SK-N-SH (cell line): ENCODE measurements at regions not wholly inside any gene's neighbourhood (a gene's known extent, or its start where the extent isn't known, plus 50 kb on each side); places are given as distances from the start of the nearest gene placed in this dataset.

Source experiments
- CTCF ChIA-PET: fragments of 300-600, 350-600 bp; formaldehyde crosslinking; extraction: SDS; loops from one replicate; lab custom pipeline; 2021; lab: Yijun Ruan, JAX
- POLR2A ChIA-PET: fragments of 350-600 bp; sonication (Branson Sonifier 250); formaldehyde crosslinking; extraction: SDS; loops from one replicate; lab custom pipeline; 2020; ENCODE audit warnings: antibody characterized with exemption, inconsistent platforms; lab: Yijun Ruan, JAX
- DNase-seq: peaks from one replicate; pipeline ENCODE4 v3.0.0; 2012
- H2AFZ ChIP-seq: fragments of 200-600 bp; sonication (generic); 2 replicates; pipeline ENCODE4 v1.8.1; 2016; ENCODE audit warnings: antibody characterized with exemption, mild to moderate bottlenecking, low read depth
- H3F3A ChIP-seq: fragments of 200-600 bp; sonication (generic); replicated peaks from 2 replicates; pipeline ENCODE3; 2016; ENCODE audit warnings: antibody characterized with exemption, mild to moderate bottlenecking; ENCODE audit not compliant: insufficient read depth
- H3K27ac ChIP-seq, 2 experiments: fragments of 200-500 bp in 1 of 2; fragments of 200-600 bp in 1 of 2; sonication (Bioruptor generic) in 1 of 2; sonication (generic), shearing (Covaris generic) in 1 of 2; 2 replicates each; pipeline versions ENCODE4 v1.5.1 to v1.6.1; 2014 to 2016; ENCODE audit warnings: low read depth in 2 of 2, inconsistent platforms in 1 of 2, low read length in 1 of 2, mild to moderate bottlenecking in 1 of 2, mixed read lengths in 1 of 2
- H3K27me3 ChIP-seq: fragments of 200-600 bp; sonication (generic), shearing (Covaris generic); 2 replicates; pipeline ENCODE4 v1.6.1; 2016; ENCODE audit warnings: mixed run types; ENCODE audit not compliant: insufficient read depth
- H3K36me3 ChIP-seq, 2 experiments: fragments of 200-500 bp in 1 of 2; fragments of 200-600 bp in 1 of 2; sonication (Bioruptor generic) in 1 of 2; sonication (generic) in 1 of 2; replicated peaks in 1 of 2; 2 replicates each; pipeline versions ENCODE3 to v1.5.1; 2014 to 2016; ENCODE audit warnings: low read length in 1 of 2, mild to moderate bottlenecking in 1 of 2; ENCODE audit not compliant: insufficient read depth in 2 of 2, control insufficient read depth in 1 of 2
- H3K4me1 ChIP-seq, 2 experiments: fragments of 200-500 bp in 1 of 2; fragments of 200-600 bp in 1 of 2; sonication (Bioruptor generic) in 1 of 2; sonication (generic), shearing (Covaris generic) in 1 of 2; 2 replicates each; pipeline versions ENCODE4 v1.5.1 to v1.6.1; 2014 to 2016; ENCODE audit warnings: low read depth in 1 of 2, low read length in 1 of 2, mixed run types in 1 of 2; ENCODE audit not compliant: insufficient read depth in 2 of 2, control insufficient read depth in 1 of 2
- H3K4me2 ChIP-seq: fragments of 200-600 bp; sonication (generic), shearing (Covaris generic); 2 replicates; pipeline ENCODE4 v1.6.1; 2017; ENCODE audit warnings: mixed run types
- H3K4me3 ChIP-seq, 2 experiments: fragments of 200-500 bp in 1 of 2; fragments of 200-600 bp in 1 of 2; sonication (Bioruptor generic) in 1 of 2; sonication (generic), shearing (Covaris generic) in 1 of 2; 2 replicates each; pipeline versions ENCODE4 v1.5.1 to v1.8.1; 2014 to 2016; ENCODE audit warnings: low read depth in 2 of 2, inconsistent platforms in 1 of 2, low read length in 1 of 2, mild to moderate bottlenecking in 1 of 2, mixed read lengths in 1 of 2, moderate library complexity in 1 of 2
- H3K79me2 ChIP-seq: fragments of 200-600 bp; sonication (generic); 2 replicates; pipeline ENCODE4 v1.8.1; 2017; ENCODE audit warnings: mild to moderate bottlenecking; ENCODE audit not compliant: insufficient read depth
- H3K9ac ChIP-seq: fragments of 200-600 bp; sonication (generic); 2 replicates; pipeline ENCODE4 v1.6.1; 2017; ENCODE audit warnings: mixed run types
- H3K9me2 ChIP-seq: fragments of 200-600 bp; sonication (generic); 2 replicates; pipeline ENCODE4 v1.6.1; 2017; ENCODE audit warnings: mixed run types
- H3K9me3 ChIP-seq: fragments of 200-600 bp; sonication (generic); 2 replicates; pipeline ENCODE4 v1.6.1; 2017; ENCODE audit warnings: mixed run types, mild to moderate bottlenecking, moderate library complexity
- H4K20me1 ChIP-seq: fragments of 200-600 bp; sonication (generic); 2 replicates; pipeline ENCODE4 v1.6.1; 2017; ENCODE audit warnings: mild to moderate bottlenecking, mixed run types; ENCODE audit not compliant: insufficient read depth
- CHD2 ChIP-seq: fragments of 150-350 bp; IDR thresholded peaks from 2 replicates; pipeline ENCODE4 v1.6.1; 2018; ENCODE audit warnings: low read length; ENCODE audit not compliant: partially characterized antibody
- ELF1 ChIP-seq: IDR thresholded peaks from 2 replicates; pipeline ENCODE4 v1.4.0; 2012
- EP300 ChIP-seq, 2 experiments: IDR thresholded peaks; 2 replicates each; pipeline versions ENCODE4 v1.4.0 to v1.6.1; 2012; ENCODE audit warnings: borderline replicate concordance in 1 of 2, low read depth in 1 of 2, low read length in 1 of 2
- EZH2phosphoT487 ChIP-seq: fragments of 200-600 bp; sonication (generic); IDR thresholded peaks from 2 replicates; pipeline ENCODE4 v1.6.1; 2017; ENCODE audit warnings: low read depth, mixed run types, mild to moderate bottlenecking, antibody characterized with exemption, moderate library complexity, borderline replicate concordance
- FOXM1 ChIP-seq: IDR thresholded peaks from 2 replicates; pipeline ENCODE4 v1.4.0; 2012; ENCODE audit warnings: low read depth, mild to moderate bottlenecking
- MAX ChIP-seq: IDR thresholded peaks from 2 replicates; pipeline ENCODE4 v1.4.0; 2012; ENCODE audit warnings: low read depth
- MEF2A ChIP-seq: IDR thresholded peaks from 2 replicates; pipeline ENCODE4 v1.4.0; 2012; ENCODE audit warnings: low read depth, borderline replicate concordance
- NFIC ChIP-seq: IDR thresholded peaks from 2 replicates; pipeline ENCODE4 v1.4.0; 2012; ENCODE audit warnings: borderline replicate concordance
- NRF1 ChIP-seq: IDR thresholded peaks from 2 replicates; pipeline ENCODE4 v1.6.1; 2012; ENCODE audit warnings: low read depth, mild to moderate bottlenecking, low read length
- RAD21 ChIP-seq: IDR thresholded peaks from 2 replicates; pipeline ENCODE4 v1.6.1; 2012; ENCODE audit warnings: mild to moderate bottlenecking, low read length
- RCOR1 ChIP-seq: fragments of 150-350 bp; IDR thresholded peaks from 2 replicates; pipeline ENCODE4 v1.6.1; 2017; ENCODE audit warnings: antibody characterized with exemption, low read length
- REST ChIP-seq: IDR thresholded peaks from 2 replicates; pipeline ENCODE4 v1.6.1; 2012; ENCODE audit warnings: mild to moderate bottlenecking, low read depth, low read length, moderate library complexity
- RFX5 ChIP-seq: IDR thresholded peaks from 2 replicates; pipeline ENCODE4 v1.6.1; 2012; ENCODE audit warnings: mild to moderate bottlenecking, improper control_type of control experiment, low read length
- RXRA ChIP-seq: IDR thresholded peaks from 2 replicates; pipeline ENCODE4 v1.4.0; 2012; ENCODE audit warnings: low read depth, mild to moderate bottlenecking, borderline replicate concordance
- SIN3A ChIP-seq: IDR thresholded peaks from 2 replicates; pipeline ENCODE4 v1.6.1; 2012; ENCODE audit warnings: low read depth, mild to moderate bottlenecking, low read length, moderate library complexity, borderline replicate concordance
- SMC3 ChIP-seq: IDR thresholded peaks from 2 replicates; pipeline ENCODE4 v1.6.1; 2012; ENCODE audit warnings: low read depth, low read length, improper control_type of control experiment
- WGBS: methylation state at CpG from one replicate; pipeline ENCODE4 v1.1.6; 2017; ENCODE audit warnings: low lambda C conversion rate; 5-methylcytosine and 5-hydroxymethylcytosine counted together
- TF ChIP-seq, protein P1 (sequence below): fragments of 150-350 bp; IDR thresholded peaks from 2 replicates; pipeline ENCODE4 v1.6.1; 2016; ENCODE audit warnings: mild to moderate bottlenecking, low read depth, low read length
- TF ChIP-seq, protein P2 (sequence below): IDR thresholded peaks from 2 replicates; pipeline ENCODE4; 2012
- TF ChIP-seq, protein P3 (sequence below): fragments of 200-600 bp; sonication (generic); IDR thresholded peaks from 2 replicates; pipeline ENCODE4 v1.6.1; 2017; ENCODE audit warnings: antibody characterized with exemption, mild to moderate bottlenecking, moderate library complexity
- TF ChIP-seq, protein P4 (sequence below): IDR thresholded peaks from 2 replicates; pipeline ENCODE4 v1.4.0; 2012; ENCODE audit warnings: low read depth, borderline replicate concordance

GRCh38 chr16:66274335-66275110 is 92.0 kb upstream of the CDH5 start:
- POLR2A ChIA-PET, result no interaction called here
- Histone ChIP-seq H3K79me2 (no peaks in the 10 kb centered on the region), H3K4me3 (no peak overlapping the region), H3K9me2 (no peaks in the 10 kb centered on the region), H3K27ac (no peak overlapping the region), H3K36me3 (no peaks in the 10 kb centered on the region), H3K27me3 (no peaks in the 10 kb centered on the region), H2AFZ (no peak overlapping the region), H3K4me2 (no peak overlapping the region), H3F3A (no peaks in the 10 kb centered on the region), H4K20me1 (no peaks in the 10 kb centered on the region), H3K4me1 (peaks cover 0 to 7% of the 10 kb centered on the region in 2 experiments; a peak in 1 of 4 replicates), H3K9ac (no peak overlapping the region), H3K9me3 (no peaks in the 10 kb centered on the region)
- WGBS, result 59% methylated on average over 6 of the region's 9 CpGs
- CTCF ChIA-PET, result interaction anchor here (0.6 to 4.1 kb wide), 14 partner anchors 13 to 950 kb away, joined by 3 to 40 read pairs (median 6); no protein-coding TSS in a partner anchor
- DNase-seq, result peak; percentile 45
- TF ChIP-seq, protein P1, sequence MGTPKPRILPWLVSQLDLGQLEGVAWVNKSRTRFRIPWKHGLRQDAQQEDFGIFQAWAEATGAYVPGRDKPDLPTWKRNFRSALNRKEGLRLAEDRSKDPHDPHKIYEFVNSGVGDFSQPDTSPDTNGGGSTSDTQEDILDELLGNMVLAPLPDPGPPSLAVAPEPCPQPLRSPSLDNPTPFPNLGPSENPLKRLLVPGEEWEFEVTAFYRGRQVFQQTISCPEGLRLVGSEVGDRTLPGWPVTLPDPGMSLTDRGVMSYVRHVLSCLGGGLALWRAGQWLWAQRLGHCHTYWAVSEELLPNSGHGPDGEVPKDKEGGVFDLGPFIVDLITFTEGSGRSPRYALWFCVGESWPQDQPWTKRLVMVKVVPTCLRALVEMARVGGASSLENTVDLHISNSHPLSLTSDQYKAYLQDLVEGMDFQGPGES, result no peak
- no peak for TF ChIP-seq MAX
- TF ChIP-seq, protein P2, sequence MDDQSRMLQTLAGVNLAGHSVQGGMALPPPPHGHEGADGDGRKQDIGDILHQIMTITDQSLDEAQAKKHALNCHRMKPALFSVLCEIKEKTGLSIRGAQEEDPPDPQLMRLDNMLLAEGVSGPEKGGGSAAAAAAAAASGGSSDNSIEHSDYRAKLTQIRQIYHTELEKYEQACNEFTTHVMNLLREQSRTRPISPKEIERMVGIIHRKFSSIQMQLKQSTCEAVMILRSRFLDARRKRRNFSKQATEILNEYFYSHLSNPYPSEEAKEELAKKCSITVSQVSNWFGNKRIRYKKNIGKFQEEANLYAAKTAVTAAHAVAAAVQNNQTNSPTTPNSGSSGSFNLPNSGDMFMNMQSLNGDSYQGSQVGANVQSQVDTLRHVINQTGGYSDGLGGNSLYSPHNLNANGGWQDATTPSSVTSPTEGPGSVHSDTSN, result no peak
- TF ChIP-seq, protein P3, sequence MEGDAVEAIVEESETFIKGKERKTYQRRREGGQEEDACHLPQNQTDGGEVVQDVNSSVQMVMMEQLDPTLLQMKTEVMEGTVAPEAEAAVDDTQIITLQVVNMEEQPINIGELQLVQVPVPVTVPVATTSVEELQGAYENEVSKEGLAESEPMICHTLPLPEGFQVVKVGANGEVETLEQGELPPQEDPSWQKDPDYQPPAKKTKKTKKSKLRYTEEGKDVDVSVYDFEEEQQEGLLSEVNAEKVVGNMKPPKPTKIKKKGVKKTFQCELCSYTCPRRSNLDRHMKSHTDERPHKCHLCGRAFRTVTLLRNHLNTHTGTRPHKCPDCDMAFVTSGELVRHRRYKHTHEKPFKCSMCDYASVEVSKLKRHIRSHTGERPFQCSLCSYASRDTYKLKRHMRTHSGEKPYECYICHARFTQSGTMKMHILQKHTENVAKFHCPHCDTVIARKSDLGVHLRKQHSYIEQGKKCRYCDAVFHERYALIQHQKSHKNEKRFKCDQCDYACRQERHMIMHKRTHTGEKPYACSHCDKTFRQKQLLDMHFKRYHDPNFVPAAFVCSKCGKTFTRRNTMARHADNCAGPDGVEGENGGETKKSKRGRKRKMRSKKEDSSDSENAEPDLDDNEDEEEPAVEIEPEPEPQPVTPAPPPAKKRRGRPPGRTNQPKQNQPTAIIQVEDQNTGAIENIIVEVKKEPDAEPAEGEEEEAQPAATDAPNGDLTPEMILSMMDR, result peak; percentile 58
- no peak for TF ChIP-seq EZH2phosphoT487
- TF ChIP-seq RFX5, result no peak
- no peak for TF ChIP-seq CHD2
- TF ChIP-seq SMC3, result peak; percentile 21; the same call in 1 of the 2 replicates
- TF ChIP-seq ELF1, result no peak
- TF ChIP-seq FOXM1, result no peak
- TF ChIP-seq MEF2A, result no peak
- TF ChIP-seq, protein P4, sequence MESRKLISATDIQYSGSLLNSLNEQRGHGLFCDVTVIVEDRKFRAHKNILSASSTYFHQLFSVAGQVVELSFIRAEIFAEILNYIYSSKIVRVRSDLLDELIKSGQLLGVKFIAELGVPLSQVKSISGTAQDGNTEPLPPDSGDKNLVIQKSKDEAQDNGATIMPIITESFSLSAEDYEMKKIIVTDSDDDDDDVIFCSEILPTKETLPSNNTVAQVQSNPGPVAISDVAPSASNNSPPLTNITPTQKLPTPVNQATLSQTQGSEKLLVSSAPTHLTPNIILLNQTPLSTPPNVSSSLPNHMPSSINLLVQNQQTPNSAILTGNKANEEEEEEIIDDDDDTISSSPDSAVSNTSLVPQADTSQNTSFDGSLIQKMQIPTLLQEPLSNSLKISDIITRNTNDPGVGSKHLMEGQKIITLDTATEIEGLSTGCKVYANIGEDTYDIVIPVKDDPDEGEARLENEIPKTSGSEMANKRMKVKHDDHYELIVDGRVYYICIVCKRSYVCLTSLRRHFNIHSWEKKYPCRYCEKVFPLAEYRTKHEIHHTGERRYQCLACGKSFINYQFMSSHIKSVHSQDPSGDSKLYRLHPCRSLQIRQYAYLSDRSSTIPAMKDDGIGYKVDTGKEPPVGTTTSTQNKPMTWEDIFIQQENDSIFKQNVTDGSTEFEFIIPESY, result no peak
- TF ChIP-seq RAD21, result peak; percentile 34
- no peak for TF ChIP-seq RXRA
- TF ChIP-seq EP300 (IDR thresholded peaks at IDR 0.05; ENCODE audit: borderline replicate concordance in 1 of 2, low read depth in 1 of 2, low read length in 1 of 2), result no peak
- no peak for TF ChIP-seq SIN3A
- no peak for TF ChIP-seq NRF1
- TF ChIP-seq REST, result no peak
- TF ChIP-seq RCOR1, result no peak
- TF ChIP-seq NFIC, result no peak
- TF ChIP-seq, all 33 proteins: peak for 3
